H1 (cell line): ENCODE measurements at regions not wholly inside any gene's neighbourhood (a gene's known extent, or its start where the extent isn't known, plus 50 kb on each side); places are given as distances from the start of the nearest gene placed in this dataset.

Experiments
- CREB1 ChIP-seq: IDR thresholded peaks from 2 replicates; pipeline ENCODE4 v1.6.1; 2012; ENCODE audit warnings: inconsistent platforms
- MAFK ChIP-seq: IDR thresholded peaks from 2 replicates; pipeline ENCODE4 v1.6.1; 2012; ENCODE audit warnings: low read depth, mild to moderate bottlenecking, improper control_type of control experiment, low read length
- RAD21 ChIP-seq, 2 experiments: IDR thresholded peaks in 1 of 2; conservative IDR thresholded peaks in 1 of 2; 2 replicates each; pipeline ENCODE4 v1.6.1; 2011; ENCODE audit warnings: low read depth in 2 of 2, low read length in 2 of 2, improper control_type of control experiment in 1 of 2, inconsistent platforms in 1 of 2, mild to moderate bottlenecking in 1 of 2, moderate library complexity in 1 of 2
- RFX5 ChIP-seq: IDR thresholded peaks from 2 replicates; pipeline ENCODE4 v1.6.1; 2011; ENCODE audit warnings: low read depth, low read length, improper control_type of control experiment, borderline replicate concordance
- TF ChIP-seq, protein P1 (sequence below), 3 experiments: IDR thresholded peaks; 1 replicate in 2 of 3; 2 replicates in 1 of 3; pipeline versions ENCODE4 v1.5.1 to v1.6.1; 2011; ENCODE audit warnings: low read length in 3 of 3, mild to moderate bottlenecking in 3 of 3, inconsistent platforms in 2 of 3, low read depth in 1 of 3, moderate library complexity in 1 of 3; ENCODE audit not compliant: insufficient read depth in 1 of 3; ENCODE audit errors: control extremely low read depth in 1 of 3

DNA sequence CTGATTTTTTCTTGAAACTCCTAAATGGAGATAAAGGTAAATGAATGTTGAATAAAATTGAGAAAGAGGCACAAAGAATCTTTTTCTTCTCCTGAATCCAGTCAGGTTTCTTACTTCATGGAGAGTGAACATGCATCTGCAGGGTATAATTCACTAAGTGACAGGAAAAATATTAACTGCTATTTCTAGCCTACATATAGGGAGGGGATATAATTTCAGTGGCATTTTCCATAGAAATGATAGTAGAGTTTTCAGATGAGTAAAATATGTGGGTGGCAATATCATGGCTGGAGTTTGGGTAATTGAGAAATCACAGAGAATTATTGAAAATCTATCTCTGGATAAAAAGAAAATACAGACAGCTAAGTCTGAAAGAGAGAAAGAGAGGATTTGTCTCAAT lies 1227.0 kb upstream of the GJE1 start:
- no peak for TF ChIP-seq RAD21 (IDR thresholded peaks at IDR 0.05 in 1 of 2, conservative IDR thresholded peaks at IDR 0.05 in 1 of 2; ENCODE audit: low read depth in 2 of 2, low read length in 2 of 2)
- TF ChIP-seq, protein P1, sequence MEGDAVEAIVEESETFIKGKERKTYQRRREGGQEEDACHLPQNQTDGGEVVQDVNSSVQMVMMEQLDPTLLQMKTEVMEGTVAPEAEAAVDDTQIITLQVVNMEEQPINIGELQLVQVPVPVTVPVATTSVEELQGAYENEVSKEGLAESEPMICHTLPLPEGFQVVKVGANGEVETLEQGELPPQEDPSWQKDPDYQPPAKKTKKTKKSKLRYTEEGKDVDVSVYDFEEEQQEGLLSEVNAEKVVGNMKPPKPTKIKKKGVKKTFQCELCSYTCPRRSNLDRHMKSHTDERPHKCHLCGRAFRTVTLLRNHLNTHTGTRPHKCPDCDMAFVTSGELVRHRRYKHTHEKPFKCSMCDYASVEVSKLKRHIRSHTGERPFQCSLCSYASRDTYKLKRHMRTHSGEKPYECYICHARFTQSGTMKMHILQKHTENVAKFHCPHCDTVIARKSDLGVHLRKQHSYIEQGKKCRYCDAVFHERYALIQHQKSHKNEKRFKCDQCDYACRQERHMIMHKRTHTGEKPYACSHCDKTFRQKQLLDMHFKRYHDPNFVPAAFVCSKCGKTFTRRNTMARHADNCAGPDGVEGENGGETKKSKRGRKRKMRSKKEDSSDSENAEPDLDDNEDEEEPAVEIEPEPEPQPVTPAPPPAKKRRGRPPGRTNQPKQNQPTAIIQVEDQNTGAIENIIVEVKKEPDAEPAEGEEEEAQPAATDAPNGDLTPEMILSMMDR (IDR thresholded peaks at IDR 0.05; ENCODE audit: control extremely low read depth in 1 of 3, insufficient read depth in 1 of 3, low read depth in 1 of 3, low read length in 3 of 3) = no peak
- no peak for TF ChIP-seq CREB1
- no peak for TF ChIP-seq RFX5
- TF ChIP-seq MAFK = no peak
